GM23338 (cell line): ENCODE measurements at regions not wholly inside any gene's neighbourhood (a gene's known extent, or its start where the extent isn't known, plus 50 kb on each side); places are given as distances from the start of the nearest gene placed in this dataset.
"Not testable (repeated sequence)": the region's sequence is repeated elsewhere in the genome, so short reads cannot be mapped to it uniquely, and the experiment has no call there.

Experiments
- CREB1 ChIP-seq: fragments of 250-450 bp; sonication (Bioruptor Pico); IDR thresholded peaks from 2 replicates; pipeline ENCODE4 v1.5.0; 2020; ENCODE audit warnings: low read depth, mild to moderate bottlenecking, moderate library complexity
- EZH2 ChIP-seq: fragments of 200-600 bp; sonication (generic); IDR thresholded peaks from one replicate; pipeline ENCODE4 v1.8.0; 2017; ENCODE audit warnings: antibody characterized with exemption, mild to moderate bottlenecking, low read depth; ENCODE audit not compliant: unreplicated experiment
- EZH2phosphoT487 ChIP-seq: fragments of 200-600 bp; sonication (generic); IDR thresholded peaks from one replicate; pipeline ENCODE4 v1.8.1; 2018; ENCODE audit warnings: antibody characterized with exemption; ENCODE audit not compliant: unreplicated experiment
- JUNB ChIP-seq: IDR thresholded peaks from one replicate; pipeline ENCODE4 v1.6.1; 2016; ENCODE audit warnings: antibody characterized with exemption; ENCODE audit not compliant: unreplicated experiment
- NANOG ChIP-seq: IDR thresholded peaks from 2 replicates; pipeline ENCODE4 v1.6.1; 2016; ENCODE audit warnings: antibody characterized with exemption, borderline replicate concordance
- POLR2AphosphoS5 ChIP-seq: IDR thresholded peaks from 2 replicates; pipeline ENCODE4 v1.6.1; 2016; ENCODE audit warnings: antibody characterized with exemption, low read depth
- STAT1 ChIP-seq: IDR thresholded peaks from one replicate; pipeline ENCODE4 v1.6.1; 2016; ENCODE audit warnings: antibody characterized with exemption; ENCODE audit not compliant: unreplicated experiment
- ZNF114 ChIP-seq: fragments of 250-450 bp; sonication (Bioruptor Pico); IDR thresholded peaks from 2 replicates; pipeline ENCODE4 v1.5.0; 2020; ENCODE audit warnings: mild to moderate bottlenecking, moderate library complexity
- ZNF331 ChIP-seq: fragments of 250-450 bp; sonication (Bioruptor Pico); IDR thresholded peaks from 2 replicates; pipeline ENCODE4 v1.5.0; 2020; ENCODE audit warnings: low read depth, mild to moderate bottlenecking, moderate library complexity
- TF ChIP-seq, protein P1 (sequence below), 2 experiments: fragments of 200-600 bp in 1 of 2; sonication (generic) in 1 of 2; conservative IDR thresholded peaks; 2 replicates each; pipeline versions ENCODE4 v1.5.1 to v1.6.1; 2016 to 2017; ENCODE audit warnings: antibody characterized with exemption in 2 of 2, low read depth in 2 of 2, mild to moderate bottlenecking in 2 of 2, moderate library complexity in 1 of 2
- TF ChIP-seq, protein P2 (sequence below): IDR thresholded peaks from one replicate; pipeline ENCODE4 v1.6.1; 2018; ENCODE audit warnings: antibody characterized with exemption; ENCODE audit not compliant: unreplicated experiment
- TF ChIP-seq, protein P3 (sequence below): IDR thresholded peaks from 2 replicates; pipeline ENCODE4 v1.6.1; 2016; ENCODE audit warnings: antibody characterized with exemption
- TF ChIP-seq, protein P4 (sequence below): fragments of 250-450 bp; sonication (Bioruptor Pico); IDR thresholded peaks from 2 replicates; pipeline ENCODE4 v1.5.0; 2020; ENCODE audit warnings: mild to moderate bottlenecking, moderate library complexity

DNA sequence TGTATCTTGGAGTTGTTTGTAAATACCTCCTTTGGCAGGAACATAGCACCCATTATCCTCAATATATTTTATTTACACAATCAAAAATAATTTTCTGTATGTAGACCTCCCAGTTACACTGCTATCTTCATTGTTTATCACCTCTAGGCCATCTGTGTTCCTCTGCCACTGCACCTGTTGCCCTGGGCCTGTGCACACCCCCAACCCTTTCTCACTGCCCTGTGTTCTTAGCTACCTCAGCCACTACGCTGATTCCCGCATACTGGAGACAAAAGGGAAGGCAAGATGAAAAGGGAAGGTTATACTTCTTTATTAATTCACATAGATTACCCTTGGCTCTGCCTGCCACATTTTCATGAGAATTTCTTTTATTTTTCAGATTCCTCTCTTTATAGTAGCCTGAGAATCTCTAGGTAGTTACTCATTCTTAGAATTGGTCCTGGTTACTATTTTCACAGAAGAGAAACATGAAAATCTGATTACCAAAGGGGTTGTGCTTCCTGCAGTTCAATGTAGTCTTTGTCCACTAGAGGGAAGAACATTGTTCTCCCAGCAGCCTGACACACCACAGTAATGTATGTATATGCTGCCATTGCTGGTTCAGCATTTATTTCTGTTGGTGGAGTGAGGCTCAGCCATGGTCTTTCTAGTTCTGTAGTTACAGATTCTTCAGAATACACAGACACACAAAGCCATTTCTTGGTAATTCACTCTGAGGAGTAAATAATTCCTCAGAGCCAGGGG, 1947.5 kb downstream of the KHDRBS2 start:
- not testable (repeated sequence) for TF ChIP-seq ZNF114 (CRISPR knock-in tag); EZH2; POLR2AphosphoS5; EZH2phosphoT487; CREB1 (CRISPR knock-in tag); JUNB; ZNF331; STAT1; NANOG
- TF ChIP-seq, protein P1, sequence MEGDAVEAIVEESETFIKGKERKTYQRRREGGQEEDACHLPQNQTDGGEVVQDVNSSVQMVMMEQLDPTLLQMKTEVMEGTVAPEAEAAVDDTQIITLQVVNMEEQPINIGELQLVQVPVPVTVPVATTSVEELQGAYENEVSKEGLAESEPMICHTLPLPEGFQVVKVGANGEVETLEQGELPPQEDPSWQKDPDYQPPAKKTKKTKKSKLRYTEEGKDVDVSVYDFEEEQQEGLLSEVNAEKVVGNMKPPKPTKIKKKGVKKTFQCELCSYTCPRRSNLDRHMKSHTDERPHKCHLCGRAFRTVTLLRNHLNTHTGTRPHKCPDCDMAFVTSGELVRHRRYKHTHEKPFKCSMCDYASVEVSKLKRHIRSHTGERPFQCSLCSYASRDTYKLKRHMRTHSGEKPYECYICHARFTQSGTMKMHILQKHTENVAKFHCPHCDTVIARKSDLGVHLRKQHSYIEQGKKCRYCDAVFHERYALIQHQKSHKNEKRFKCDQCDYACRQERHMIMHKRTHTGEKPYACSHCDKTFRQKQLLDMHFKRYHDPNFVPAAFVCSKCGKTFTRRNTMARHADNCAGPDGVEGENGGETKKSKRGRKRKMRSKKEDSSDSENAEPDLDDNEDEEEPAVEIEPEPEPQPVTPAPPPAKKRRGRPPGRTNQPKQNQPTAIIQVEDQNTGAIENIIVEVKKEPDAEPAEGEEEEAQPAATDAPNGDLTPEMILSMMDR (conservative IDR thresholded peaks at IDR 0.05; ENCODE audit: low read depth in 2 of 2), result peak; percentile 41 to 45; a peak in 3 of 4 replicates
- TF ChIP-seq, protein P2, sequence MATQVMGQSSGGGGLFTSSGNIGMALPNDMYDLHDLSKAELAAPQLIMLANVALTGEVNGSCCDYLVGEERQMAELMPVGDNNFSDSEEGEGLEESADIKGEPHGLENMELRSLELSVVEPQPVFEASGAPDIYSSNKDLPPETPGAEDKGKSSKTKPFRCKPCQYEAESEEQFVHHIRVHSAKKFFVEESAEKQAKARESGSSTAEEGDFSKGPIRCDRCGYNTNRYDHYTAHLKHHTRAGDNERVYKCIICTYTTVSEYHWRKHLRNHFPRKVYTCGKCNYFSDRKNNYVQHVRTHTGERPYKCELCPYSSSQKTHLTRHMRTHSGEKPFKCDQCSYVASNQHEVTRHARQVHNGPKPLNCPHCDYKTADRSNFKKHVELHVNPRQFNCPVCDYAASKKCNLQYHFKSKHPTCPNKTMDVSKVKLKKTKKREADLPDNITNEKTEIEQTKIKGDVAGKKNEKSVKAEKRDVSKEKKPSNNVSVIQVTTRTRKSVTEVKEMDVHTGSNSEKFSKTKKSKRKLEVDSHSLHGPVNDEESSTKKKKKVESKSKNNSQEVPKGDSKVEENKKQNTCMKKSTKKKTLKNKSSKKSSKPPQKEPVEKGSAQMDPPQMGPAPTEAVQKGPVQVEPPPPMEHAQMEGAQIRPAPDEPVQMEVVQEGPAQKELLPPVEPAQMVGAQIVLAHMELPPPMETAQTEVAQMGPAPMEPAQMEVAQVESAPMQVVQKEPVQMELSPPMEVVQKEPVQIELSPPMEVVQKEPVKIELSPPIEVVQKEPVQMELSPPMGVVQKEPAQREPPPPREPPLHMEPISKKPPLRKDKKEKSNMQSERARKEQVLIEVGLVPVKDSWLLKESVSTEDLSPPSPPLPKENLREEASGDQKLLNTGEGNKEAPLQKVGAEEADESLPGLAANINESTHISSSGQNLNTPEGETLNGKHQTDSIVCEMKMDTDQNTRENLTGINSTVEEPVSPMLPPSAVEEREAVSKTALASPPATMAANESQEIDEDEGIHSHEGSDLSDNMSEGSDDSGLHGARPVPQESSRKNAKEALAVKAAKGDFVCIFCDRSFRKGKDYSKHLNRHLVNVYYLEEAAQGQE, result not testable (repeated sequence)
- TF ChIP-seq, protein P3, sequence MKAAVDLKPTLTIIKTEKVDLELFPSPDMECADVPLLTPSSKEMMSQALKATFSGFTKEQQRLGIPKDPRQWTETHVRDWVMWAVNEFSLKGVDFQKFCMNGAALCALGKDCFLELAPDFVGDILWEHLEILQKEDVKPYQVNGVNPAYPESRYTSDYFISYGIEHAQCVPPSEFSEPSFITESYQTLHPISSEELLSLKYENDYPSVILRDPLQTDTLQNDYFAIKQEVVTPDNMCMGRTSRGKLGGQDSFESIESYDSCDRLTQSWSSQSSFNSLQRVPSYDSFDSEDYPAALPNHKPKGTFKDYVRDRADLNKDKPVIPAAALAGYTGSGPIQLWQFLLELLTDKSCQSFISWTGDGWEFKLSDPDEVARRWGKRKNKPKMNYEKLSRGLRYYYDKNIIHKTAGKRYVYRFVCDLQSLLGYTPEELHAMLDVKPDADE, result not testable (repeated sequence)
- TF ChIP-seq, protein P4, sequence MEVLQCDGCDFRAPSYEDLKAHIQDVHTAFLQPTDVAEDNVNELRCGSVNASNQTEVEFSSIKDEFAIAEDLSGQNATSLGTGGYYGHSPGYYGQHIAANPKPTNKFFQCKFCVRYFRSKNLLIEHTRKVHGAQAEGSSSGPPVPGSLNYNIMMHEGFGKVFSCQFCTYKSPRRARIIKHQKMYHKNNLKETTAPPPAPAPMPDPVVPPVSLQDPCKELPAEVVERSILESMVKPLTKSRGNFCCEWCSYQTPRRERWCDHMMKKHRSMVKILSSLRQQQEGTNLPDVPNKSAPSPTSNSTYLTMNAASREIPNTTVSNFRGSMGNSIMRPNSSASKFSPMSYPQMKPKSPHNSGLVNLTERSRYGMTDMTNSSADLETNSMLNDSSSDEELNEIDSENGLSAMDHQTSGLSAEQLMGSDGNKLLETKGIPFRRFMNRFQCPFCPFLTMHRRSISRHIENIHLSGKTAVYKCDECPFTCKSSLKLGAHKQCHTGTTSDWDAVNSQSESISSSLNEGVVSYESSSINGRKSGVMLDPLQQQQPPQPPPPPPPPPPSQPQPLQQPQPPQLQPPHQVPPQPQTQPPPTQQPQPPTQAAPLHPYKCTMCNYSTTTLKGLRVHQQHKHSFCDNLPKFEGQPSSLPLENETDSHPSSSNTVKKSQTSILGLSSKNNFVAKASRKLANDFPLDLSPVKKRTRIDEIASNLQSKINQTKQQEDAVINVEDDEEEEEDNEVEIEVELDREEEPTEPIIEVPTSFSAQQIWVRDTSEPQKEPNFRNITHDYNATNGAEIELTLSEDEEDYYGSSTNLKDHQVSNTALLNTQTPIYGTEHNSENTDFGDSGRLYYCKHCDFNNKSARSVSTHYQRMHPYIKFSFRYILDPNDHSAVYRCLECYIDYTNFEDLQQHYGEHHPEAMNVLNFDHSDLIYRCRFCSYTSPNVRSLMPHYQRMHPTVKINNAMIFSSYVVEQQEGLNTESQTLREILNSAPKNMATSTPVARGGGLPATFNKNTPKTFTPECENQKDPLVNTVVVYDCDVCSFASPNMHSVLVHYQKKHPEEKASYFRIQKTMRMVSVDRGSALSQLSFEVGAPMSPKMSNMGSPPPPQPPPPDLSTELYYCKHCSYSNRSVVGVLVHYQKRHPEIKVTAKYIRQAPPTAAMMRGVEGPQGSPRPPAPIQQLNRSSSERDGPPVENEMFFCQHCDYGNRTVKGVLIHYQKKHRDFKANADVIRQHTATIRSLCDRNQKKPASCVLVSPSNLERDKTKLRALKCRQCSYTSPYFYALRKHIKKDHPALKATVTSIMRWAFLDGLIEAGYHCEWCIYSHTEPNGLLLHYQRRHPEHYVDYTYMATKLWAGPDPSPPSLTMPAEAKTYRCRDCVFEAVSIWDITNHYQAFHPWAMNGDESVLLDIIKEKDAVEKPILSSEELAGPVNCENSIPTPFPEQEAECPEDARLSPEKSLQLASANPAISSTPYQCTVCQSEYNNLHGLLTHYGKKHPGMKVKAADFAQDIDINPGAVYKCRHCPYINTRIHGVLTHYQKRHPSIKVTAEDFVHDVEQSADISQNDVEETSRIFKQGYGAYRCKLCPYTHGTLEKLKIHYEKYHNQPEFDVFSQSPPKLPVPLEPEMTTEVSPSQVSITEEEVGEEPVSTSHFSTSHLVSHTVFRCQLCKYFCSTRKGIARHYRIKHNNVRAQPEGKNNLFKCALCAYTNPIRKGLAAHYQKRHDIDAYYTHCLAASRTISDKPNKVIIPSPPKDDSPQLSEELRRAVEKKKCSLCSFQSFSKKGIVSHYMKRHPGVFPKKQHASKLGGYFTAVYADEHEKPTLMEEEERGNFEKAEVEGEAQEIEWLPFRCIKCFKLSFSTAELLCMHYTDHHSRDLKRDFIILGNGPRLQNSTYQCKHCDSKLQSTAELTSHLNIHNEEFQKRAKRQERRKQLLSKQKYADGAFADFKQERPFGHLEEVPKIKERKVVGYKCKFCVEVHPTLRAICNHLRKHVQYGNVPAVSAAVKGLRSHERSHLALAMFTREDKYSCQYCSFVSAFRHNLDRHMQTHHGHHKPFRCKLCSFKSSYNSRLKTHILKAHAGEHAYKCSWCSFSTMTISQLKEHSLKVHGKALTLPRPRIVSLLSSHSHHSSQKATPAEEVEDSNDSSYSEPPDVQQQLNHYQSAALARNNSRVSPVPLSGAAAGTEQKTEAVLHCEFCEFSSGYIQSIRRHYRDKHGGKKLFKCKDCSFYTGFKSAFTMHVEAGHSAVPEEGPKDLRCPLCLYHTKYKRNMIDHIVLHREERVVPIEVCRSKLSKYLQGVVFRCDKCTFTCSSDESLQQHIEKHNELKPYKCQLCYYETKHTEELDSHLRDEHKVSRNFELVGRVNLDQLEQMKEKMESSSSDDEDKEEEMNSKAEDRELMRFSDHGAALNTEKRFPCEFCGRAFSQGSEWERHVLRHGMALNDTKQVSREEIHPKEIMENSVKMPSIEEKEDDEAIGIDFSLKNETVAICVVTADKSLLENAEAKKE, result not testable (repeated sequence)
